ENCODE measurements at regions not wholly inside any gene's neighbourhood (a gene's known extent, or its start where the extent isn't known, plus 50 kb on each side); places are given as distances from the start of the nearest gene placed in this dataset.

- Histone ChIP-seq H3K9me3 (ENCODE audit: control insufficient read depth in 5 of 5, low read length in 5 of 5) (peaks cover 0 to 4% (median 0%) of the 10 kb centered on the region in 5 donors), H3K9ac (ENCODE audit: low read length in 5 of 5) (no peak overlapping the region), H3K27ac (ENCODE audit: low read depth, low read length) (no peak overlapping the region), H3K4me3 (ENCODE audit: low read depth in 1 of 5, low read length in 5 of 5) (no peak overlapping the region), H3K36me3 (ENCODE audit: control insufficient read depth in 5 of 5, insufficient read depth in 5 of 5, low read length in 5 of 5) (no peaks in the 10 kb centered on the region), H3K4me1 (ENCODE audit: control insufficient read depth in 5 of 5, insufficient read depth in 5 of 5, low read length in 5 of 5) (no peaks in the 10 kb centered on the region), H3K27me3 (ENCODE audit: control insufficient read depth in 5 of 5, insufficient read depth in 4 of 5, low read length in 5 of 5) (peaks cover 0 to 8% (median 0%) of the 10 kb centered on the region in 5 donors)
Observed at GRCh38 chr4:11514779-11515419, 86.2 kb upstream of the HS3ST1 start.

GRCh38 chr4:11514003-11514402, 85.3 kb upstream of the HS3ST1 start:
- Histone ChIP-seq H3K27ac (ENCODE audit: low read depth, low read length) (no peak overlapping the region), H3K9ac (ENCODE audit: low read length in 5 of 5) (no peak overlapping the region), H3K36me3 (ENCODE audit: control insufficient read depth in 5 of 5, insufficient read depth in 5 of 5, low read length in 5 of 5) (no peaks in the 10 kb centered on the region), H3K4me1 (ENCODE audit: control insufficient read depth in 5 of 5, insufficient read depth in 5 of 5, low read length in 5 of 5) (no peaks in the 10 kb centered on the region), H3K27me3 (ENCODE audit: control insufficient read depth in 5 of 5, insufficient read depth in 4 of 5, low read length in 5 of 5) (peaks cover 0 to 8% (median 0%) of the 10 kb centered on the region in 5 donors), H3K4me3 (ENCODE audit: low read depth in 1 of 5, low read length in 5 of 5) (no peak overlapping the region), H3K9me3 (ENCODE audit: control insufficient read depth in 5 of 5, low read length in 5 of 5) (no peaks in the 10 kb centered on the region)

GRCh38 chr4:11512871-11513270, 84.2 kb upstream of the HS3ST1 start:
- Histone ChIP-seq H3K9ac (ENCODE audit: low read length in 5 of 5) (no peak overlapping the region), H3K9me3 (ENCODE audit: control insufficient read depth in 5 of 5, low read length in 5 of 5) (no peaks in the 10 kb centered on the region), H3K4me1 (ENCODE audit: control insufficient read depth in 5 of 5, insufficient read depth in 5 of 5, low read length in 5 of 5) (no peaks in the 10 kb centered on the region), H3K27me3 (ENCODE audit: control insufficient read depth in 5 of 5, insufficient read depth in 4 of 5, low read length in 5 of 5) (peaks cover 0 to 8% (median 0%) of the 10 kb centered on the region in 5 donors), H3K36me3 (ENCODE audit: control insufficient read depth in 5 of 5, insufficient read depth in 5 of 5, low read length in 5 of 5) (no peaks in the 10 kb centered on the region), H3K27ac (ENCODE audit: low read depth, low read length) (no peak overlapping the region), H3K4me3 (ENCODE audit: low read depth in 1 of 5, low read length in 5 of 5) (no peak overlapping the region)

GRCh38 chr4:11511321-11511720, 82.6 kb upstream of the HS3ST1 start:
- H3K9me3 ChIP-seq (ENCODE audit: control insufficient read depth in 5 of 5, low read length in 5 of 5), result no peaks in the 10 kb centered on the region
- H3K36me3 ChIP-seq (ENCODE audit: control insufficient read depth in 5 of 5, insufficient read depth in 5 of 5, low read length in 5 of 5), result no peaks in the 10 kb centered on the region
- H3K9ac ChIP-seq (ENCODE audit: low read length in 5 of 5), result no peak overlapping the region
- no peaks in the 10 kb centered on the region for H3K4me1 ChIP-seq (ENCODE audit: control insufficient read depth in 5 of 5, insufficient read depth in 5 of 5, low read length in 5 of 5)
- H3K27me3 ChIP-seq (ENCODE audit: control insufficient read depth in 5 of 5, insufficient read depth in 4 of 5, low read length in 5 of 5), result peaks cover 0 to 8% (median 0%) of the 10 kb centered on the region in 5 donors
- H3K27ac ChIP-seq (ENCODE audit: low read depth, low read length), result no peak overlapping the region
- H3K4me3 ChIP-seq (ENCODE audit: low read depth in 1 of 5, low read length in 5 of 5), result no peak overlapping the region

- Histone ChIP-seq H3K9ac (ENCODE audit: low read length in 5 of 5) (no peak overlapping the region), H3K4me1 (ENCODE audit: control insufficient read depth in 5 of 5, insufficient read depth in 5 of 5, low read length in 5 of 5) (peaks cover 0 to 11% (median 0%) of the 10 kb centered on the region in 5 donors), H3K4me3 (ENCODE audit: low read depth in 1 of 5, low read length in 5 of 5) (no peak overlapping the region), H3K9me3 (ENCODE audit: control insufficient read depth in 5 of 5, low read length in 5 of 5) (no peaks in the 10 kb centered on the region), H3K36me3 (ENCODE audit: control insufficient read depth in 5 of 5, insufficient read depth in 5 of 5, low read length in 5 of 5) (no peaks in the 10 kb centered on the region), H3K27ac (ENCODE audit: low read depth, low read length) (no peak overlapping the region), H3K27me3 (ENCODE audit: control insufficient read depth in 5 of 5, insufficient read depth in 4 of 5, low read length in 5 of 5) (no peaks in the 10 kb centered on the region)
Observed at GRCh38 chr4:11507920-11508319, 79.2 kb upstream of the HS3ST1 start.

- H3K27me3 ChIP-seq (ENCODE audit: control insufficient read depth in 5 of 5, insufficient read depth in 4 of 5, low read length in 5 of 5), result no peaks in the 10 kb centered on the region
- no peak overlapping the region for H3K4me3 ChIP-seq (ENCODE audit: low read depth in 1 of 5, low read length in 5 of 5)
- H3K9me3 ChIP-seq (ENCODE audit: control insufficient read depth in 5 of 5, low read length in 5 of 5), result no peaks in the 10 kb centered on the region
- H3K27ac ChIP-seq (ENCODE audit: low read depth, low read length), result no peak overlapping the region
- H3K36me3 ChIP-seq (ENCODE audit: control insufficient read depth in 5 of 5, insufficient read depth in 5 of 5, low read length in 5 of 5), result no peaks in the 10 kb centered on the region
- peaks cover 0 to 11% (median 0%) of the 10 kb centered on the region in 5 donors for H3K4me1 ChIP-seq (ENCODE audit: control insufficient read depth in 5 of 5, insufficient read depth in 5 of 5, low read length in 5 of 5)
- H3K9ac ChIP-seq (ENCODE audit: low read length in 5 of 5), result no peak overlapping the region
Observed at GRCh38 chr4:11506194-11506593, 77.5 kb upstream of the HS3ST1 start.

GRCh38 chr4:11505221-11505971, 76.7 kb upstream of the HS3ST1 start:
- Histone ChIP-seq H3K9ac (ENCODE audit: low read length in 5 of 5) (no peak overlapping the region), H3K9me3 (ENCODE audit: control insufficient read depth in 5 of 5, low read length in 5 of 5) (no peaks in the 10 kb centered on the region), H3K27ac (ENCODE audit: low read depth, low read length) (no peak overlapping the region), H3K4me1 (ENCODE audit: control insufficient read depth in 5 of 5, insufficient read depth in 5 of 5, low read length in 5 of 5) (peaks cover 0 to 11% (median 0%) of the 10 kb centered on the region in 5 donors), H3K27me3 (ENCODE audit: control insufficient read depth in 5 of 5, insufficient read depth in 4 of 5, low read length in 5 of 5) (no peaks in the 10 kb centered on the region), H3K36me3 (ENCODE audit: control insufficient read depth in 5 of 5, insufficient read depth in 5 of 5, low read length in 5 of 5) (no peaks in the 10 kb centered on the region), H3K4me3 (ENCODE audit: low read depth in 1 of 5, low read length in 5 of 5) (no peak overlapping the region)

GRCh38 chr4:11503166-11503565, 74.5 kb upstream of the HS3ST1 start:
- H3K9ac ChIP-seq (ENCODE audit: low read length in 5 of 5), result no peak overlapping the region
- H3K27me3 ChIP-seq (ENCODE audit: control insufficient read depth in 5 of 5, insufficient read depth in 4 of 5, low read length in 5 of 5), result no peaks in the 10 kb centered on the region
- peaks cover 0 to 11% (median 0%) of the 10 kb centered on the region in 5 donors for H3K4me1 ChIP-seq (ENCODE audit: control insufficient read depth in 5 of 5, insufficient read depth in 5 of 5, low read length in 5 of 5)
- peaks cover 0 to 3% (median 2%) of the 10 kb centered on the region in 5 donors for H3K9me3 ChIP-seq (ENCODE audit: control insufficient read depth in 5 of 5, low read length in 5 of 5)
- no peak overlapping the region for H3K4me3 ChIP-seq (ENCODE audit: low read depth in 1 of 5, low read length in 5 of 5)
- no peak overlapping the region for H3K27ac ChIP-seq (ENCODE audit: low read depth, low read length)
- no peaks in the 10 kb centered on the region for H3K36me3 ChIP-seq (ENCODE audit: control insufficient read depth in 5 of 5, insufficient read depth in 5 of 5, low read length in 5 of 5)

- Histone ChIP-seq H3K27me3 (ENCODE audit: control insufficient read depth in 5 of 5, insufficient read depth in 4 of 5, low read length in 5 of 5) (no peaks in the 10 kb centered on the region), H3K27ac (ENCODE audit: low read depth, low read length) (no peak overlapping the region), H3K9me3 (ENCODE audit: control insufficient read depth in 5 of 5, low read length in 5 of 5) (peaks cover 0 to 16% (median 11%) of the 10 kb centered on the region in 5 donors), H3K36me3 (ENCODE audit: control insufficient read depth in 5 of 5, insufficient read depth in 5 of 5, low read length in 5 of 5) (no peaks in the 10 kb centered on the region), H3K4me3 (ENCODE audit: low read depth in 1 of 5, low read length in 5 of 5) (no peak overlapping the region), H3K4me1 (ENCODE audit: control insufficient read depth in 5 of 5, insufficient read depth in 5 of 5, low read length in 5 of 5) (no peaks in the 10 kb centered on the region), H3K9ac (ENCODE audit: low read length in 5 of 5) (no peak overlapping the region)
Observed at GRCh38 chr4:11497972-11498371, 69.3 kb upstream of the HS3ST1 start.

- Histone ChIP-seq H3K27ac (ENCODE audit: low read depth, low read length) (no peak overlapping the region), H3K27me3 (ENCODE audit: control insufficient read depth in 5 of 5, insufficient read depth in 4 of 5, low read length in 5 of 5) (no peaks in the 10 kb centered on the region), H3K9ac (ENCODE audit: low read length in 5 of 5) (no peak overlapping the region), H3K4me1 (ENCODE audit: control insufficient read depth in 5 of 5, insufficient read depth in 5 of 5, low read length in 5 of 5) (no peaks in the 10 kb centered on the region), H3K4me3 (ENCODE audit: low read depth in 1 of 5, low read length in 5 of 5) (peak overlapping the region in 1 of 5 donors; percentile 20), H3K36me3 (ENCODE audit: control insufficient read depth in 5 of 5, insufficient read depth in 5 of 5, low read length in 5 of 5) (no peaks in the 10 kb centered on the region), H3K9me3 (ENCODE audit: control insufficient read depth in 5 of 5, low read length in 5 of 5) (peaks cover 0 to 16% (median 11%) of the 10 kb centered on the region in 5 donors)
Observed at GRCh38 chr4:11497212-11497806, 68.6 kb upstream of the HS3ST1 start.

Data from subcutaneous abdominal adipose tissue (tissue), 5 donors.